NCI-H526 treated with DMSO at 0.1 percent for 48 hours (cell line): ENCODE measurements at regions not wholly inside any gene's neighbourhood (a gene's known extent, or its start where the extent isn't known, plus 50 kb on each side); places are given as distances from the start of the nearest gene placed in this dataset.

ENCODE experiments used
- DNase-seq: peaks from one replicate; lab custom pipeline; 2025; lab: John Stamatoyannopoulos, UW

DNA sequence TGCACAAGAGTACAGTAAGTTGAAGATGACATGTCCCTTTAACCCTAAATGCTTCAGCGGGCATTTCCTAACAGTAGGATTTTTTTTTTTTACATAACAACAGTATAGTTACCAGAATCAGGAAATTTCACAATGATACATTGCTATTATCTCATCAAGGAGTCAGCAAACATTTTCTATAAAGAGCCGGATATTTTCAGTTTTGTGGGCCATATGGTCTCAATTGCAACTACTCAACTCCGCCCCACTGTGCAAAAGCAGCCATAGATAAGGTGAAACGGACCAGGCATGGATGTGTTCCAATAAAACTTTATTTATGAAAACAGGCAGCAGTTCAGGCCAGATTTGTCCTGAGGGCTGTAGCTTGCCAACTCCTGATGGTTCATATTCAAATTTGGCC is 130.6 kb downstream of the SMAD6 start:
- no peak for DNase-seq

DNA sequence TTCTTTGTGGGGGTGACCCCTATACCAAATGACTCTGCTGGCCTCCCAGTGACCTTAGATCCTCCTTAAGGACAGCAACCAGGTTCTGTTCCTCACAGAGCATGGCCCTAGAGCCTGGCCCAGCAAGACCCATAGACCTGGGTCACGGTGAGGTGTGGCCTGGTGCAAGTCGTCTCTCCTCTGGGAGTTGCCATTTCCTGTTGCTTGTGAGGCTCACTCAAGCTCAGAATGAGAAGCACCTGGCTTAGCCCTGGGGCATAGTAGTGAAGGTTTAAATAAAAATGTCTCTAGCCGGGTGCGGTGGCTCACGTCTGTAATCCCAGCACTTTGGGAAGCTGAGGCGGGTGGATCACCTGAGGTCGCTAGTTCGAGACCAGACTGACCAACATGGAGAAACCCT is 131.3 kb downstream of the SMAD6 start:
- DNase-seq, result no peak

DNA sequence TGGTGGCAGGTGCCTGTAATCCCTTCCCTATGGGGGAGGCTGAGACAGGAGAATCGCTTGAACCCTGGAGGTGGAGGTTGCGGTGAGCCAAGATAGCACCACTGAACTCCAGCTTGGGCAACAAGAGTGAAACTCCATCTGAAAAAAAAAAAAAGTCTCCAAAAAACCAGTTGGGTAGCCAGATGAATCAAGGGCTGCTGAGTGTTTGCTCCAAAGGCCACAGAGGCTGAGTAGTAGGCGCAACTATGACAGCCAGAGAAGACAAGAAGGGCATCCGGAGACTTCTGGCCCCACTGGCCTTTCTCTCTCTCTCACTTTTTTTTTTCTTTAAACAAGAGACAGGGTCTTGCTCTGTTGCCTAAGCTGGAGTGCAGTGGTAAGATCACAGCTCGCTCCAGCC is 131.8 kb downstream of the SMAD6 start:
- no peak for DNase-seq

DNA sequence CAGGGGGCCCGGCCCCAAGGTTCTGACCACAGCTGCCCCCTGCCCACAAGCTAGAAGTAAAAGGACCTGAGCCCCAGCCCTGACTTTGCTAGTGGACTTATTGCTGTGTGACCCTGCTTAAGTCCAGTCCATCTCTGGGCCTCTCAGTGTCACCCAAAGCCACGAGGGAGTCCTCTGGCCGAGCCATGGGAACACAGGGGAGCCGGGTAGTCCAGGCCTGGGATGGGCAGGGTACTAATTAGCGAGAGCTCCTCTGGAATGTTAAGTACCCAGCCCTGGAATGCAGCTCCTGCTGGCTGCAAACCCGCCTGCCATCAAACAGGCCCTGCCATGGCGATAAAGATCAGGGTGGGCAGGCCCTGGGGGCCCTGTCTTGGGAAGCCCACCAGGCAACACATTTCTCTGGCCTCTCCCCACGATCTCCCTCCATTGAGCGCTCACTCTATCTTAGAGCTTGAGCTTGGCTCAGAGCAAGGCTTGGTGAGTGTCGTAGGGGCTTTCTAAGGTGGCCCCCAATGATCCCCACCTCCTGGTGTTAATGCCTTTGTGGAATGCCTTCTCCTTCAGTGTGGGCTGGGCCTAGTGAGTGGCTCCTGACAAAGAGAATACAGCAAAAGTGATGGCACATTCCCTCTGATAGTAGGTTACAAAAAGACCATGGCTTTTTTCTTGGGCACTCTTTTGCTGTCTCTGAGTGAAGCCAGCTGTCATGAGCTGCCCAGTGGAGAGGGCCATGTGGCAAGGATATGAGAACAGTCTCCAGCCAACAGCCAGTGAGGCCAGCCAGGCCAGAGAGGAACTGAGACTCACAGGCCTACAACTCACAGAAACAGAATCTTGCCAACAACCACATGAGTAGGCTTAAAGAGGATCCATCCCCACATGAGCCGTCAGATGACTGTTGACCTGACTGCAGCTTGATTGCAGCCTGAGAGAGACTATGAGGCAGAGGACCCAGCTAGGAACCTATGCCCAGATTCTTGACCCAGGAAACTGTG is 133.1 kb downstream of the SMAD6 start:
- no peak for DNase-seq

DNA sequence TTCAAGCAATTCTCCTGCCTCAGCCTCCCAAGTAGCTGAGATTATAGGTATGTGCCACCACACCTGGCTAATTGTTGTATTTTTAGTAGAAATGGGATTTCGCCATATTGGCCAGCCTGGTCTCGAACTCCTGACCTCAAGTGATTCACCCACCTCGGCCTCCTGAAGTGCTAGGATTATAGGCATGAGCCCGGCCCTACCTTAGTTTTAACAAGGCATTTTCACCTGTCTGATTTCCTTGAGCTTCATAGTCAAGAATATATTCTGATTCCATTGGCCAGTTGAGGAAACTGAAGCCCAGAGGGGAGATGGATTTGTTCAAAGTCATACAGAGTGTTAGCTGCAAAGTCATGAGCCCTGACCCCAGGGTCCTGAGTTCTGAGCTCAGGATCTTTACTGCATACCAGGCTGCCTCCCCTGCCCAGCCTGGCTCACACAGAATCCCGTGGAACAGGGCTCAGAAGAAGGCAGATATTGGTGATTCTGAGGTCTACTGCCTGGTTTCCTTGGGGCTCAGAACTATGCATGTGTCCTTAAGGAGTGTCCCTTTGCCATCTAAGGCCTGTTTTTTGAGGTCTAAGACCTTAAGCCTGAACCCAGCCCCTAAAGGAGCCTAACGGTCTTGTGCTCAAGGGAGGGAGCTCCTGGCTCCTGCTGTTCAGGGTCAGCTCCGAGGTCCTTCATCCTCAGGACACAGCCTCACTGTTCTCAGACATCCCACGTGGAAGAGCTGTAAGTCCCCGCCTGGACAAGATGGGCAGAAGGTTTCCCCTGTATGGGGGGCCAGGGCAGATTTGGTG is 134.4 kb downstream of the SMAD6 start:
- DNase-seq, result no peak

DNA sequence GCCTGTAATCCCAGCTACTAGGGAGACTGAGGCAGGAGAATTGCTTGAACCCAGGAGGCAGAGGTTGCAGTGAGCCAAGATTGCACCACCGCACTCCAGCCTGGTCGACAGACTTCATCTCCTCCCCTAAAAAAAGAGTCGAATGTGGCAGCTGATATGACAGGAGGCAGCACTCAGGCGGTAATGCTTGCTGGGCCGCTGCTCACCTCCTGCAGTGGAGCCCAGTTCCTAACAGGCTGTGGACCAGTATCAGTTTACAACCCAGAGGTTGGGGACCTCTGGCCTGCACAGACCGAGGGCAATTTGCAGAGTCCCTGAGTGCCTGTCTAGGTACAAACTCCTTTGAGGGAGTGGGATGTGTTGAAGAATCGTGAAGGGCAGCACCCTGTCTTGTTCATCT is 136.2 kb downstream of the SMAD6 start:
- no peak for DNase-seq

DNA sequence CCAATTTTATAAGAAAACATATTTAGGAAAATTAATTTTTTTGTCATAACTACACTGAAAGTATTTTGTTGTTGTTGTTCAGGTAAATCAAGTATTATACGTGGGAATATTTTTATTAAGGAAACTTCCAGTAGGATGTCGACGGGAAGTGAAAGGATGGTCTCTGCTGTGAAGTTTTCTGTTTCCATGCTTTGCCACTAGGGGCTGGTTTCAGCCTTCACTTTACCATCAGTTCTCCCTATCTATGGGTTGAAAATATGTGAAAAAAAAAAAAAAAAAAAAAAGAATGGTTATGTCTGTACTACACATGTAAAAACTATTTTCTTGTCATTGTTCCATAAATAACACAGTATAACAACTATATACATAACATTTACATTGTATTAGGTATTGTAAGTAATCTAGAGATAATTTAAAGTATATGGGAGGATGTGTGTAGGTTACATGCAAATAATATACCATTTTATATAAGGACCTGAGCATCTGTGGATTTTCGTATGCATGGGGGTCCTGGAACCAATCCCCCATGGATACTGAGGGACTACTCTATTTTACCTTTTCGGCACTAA is 136.7 kb downstream of the SMAD6 start:
- peak; percentile 20 for DNase-seq

DNA sequence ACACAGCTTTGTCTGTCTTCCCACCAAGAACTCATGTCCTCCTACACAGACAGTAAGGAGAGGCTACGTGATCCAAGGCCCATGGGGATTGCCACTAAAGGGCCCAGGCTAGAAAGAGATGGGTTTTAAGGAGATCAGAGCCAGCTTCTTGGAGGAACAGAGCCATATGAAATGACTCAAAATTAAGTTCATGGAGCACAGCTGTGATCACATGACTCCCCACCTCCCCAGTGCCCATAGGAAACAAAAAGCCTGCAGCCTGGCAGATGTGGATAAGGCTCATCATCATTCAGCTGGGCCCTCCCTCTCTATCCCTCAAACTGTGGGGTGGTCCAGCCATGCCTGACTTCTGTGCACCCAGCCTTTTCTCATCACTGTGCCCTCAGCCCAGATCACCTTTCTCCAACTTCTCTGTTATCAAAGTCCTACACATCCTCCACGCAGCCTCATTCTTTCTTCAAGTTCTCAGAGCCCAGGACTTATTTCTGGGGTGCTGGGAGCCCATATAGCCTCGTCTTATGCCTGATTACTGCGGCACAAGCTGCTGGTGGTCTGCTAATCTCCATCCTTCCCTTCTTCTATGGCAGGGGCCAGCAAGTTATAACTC is 137.6 kb downstream of the SMAD6 start:
- DNase-seq, result no peak

DNA sequence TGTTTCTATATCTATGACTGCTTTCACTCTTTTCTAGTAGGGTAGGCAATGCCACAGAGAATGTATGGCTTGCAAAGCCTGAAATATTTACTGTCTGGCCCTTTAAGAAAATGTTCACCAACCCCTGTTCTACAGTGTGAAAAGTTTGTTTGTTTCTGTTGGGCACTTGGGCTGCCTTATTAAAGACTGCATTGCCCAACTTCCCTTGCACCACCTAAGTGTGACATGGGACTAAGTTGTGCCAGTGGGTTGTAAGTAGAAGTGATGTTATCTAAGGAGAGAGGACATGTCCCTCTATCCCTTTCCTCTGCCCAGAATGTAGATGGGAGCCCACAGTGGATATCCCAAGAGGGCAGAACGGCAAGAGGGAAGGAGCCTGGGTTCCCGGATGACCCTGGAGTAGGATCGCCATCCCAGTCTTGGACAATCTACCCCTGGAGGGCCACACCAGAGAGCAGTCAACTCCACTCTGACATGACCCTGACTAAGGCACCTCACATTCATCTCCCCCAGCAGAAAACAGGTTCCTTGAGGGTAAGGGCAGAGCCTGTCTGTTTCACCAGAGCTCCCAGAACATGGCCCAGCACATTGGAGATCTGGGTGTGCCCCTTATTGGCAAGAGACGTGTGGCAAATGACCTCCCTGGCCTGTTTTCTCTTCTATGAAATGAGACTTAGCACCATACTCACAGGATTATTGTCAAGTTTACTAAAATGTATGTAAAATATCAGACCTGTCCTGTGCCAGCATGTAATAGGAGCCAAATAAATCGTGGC is 138.8 kb downstream of the SMAD6 start:
- DNase-seq, result no peak

DNA sequence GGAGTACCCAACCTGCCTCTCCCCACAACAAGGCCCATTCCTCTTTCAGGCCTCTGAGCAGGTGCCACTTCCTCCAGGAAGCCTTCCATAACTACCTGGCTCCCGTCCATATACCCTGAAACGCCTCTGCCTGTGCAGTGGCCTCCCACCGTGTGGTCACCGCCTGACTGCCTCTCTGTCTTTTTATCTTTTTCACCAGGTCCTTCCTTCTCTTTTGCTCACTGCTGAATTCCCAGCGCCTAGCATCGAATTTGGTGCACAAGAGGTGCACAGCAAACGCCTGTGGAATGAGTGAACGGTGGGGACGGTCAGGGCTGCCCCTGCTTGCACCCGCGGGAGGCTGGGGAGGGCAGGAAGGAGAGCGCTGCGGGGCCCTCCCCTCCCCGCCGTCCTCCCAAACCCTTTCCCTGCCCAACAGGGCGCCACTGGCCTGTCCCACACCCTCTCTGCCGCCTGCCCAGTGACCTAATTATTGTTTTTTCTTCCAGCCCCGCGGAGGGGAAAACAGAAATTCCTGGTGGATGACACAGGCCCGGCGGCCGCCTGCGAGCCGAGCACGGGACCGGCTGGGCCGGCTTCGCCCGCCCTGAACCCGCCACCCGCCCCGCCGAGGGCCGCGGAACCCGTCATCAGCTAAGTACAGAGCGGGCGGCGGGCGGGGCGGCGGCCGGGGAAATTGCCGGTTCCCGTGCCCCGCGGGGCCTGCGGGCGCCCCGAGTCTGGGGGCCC is 140.1 kb downstream of the SMAD6 start:
- DNase-seq, result no peak

DNA sequence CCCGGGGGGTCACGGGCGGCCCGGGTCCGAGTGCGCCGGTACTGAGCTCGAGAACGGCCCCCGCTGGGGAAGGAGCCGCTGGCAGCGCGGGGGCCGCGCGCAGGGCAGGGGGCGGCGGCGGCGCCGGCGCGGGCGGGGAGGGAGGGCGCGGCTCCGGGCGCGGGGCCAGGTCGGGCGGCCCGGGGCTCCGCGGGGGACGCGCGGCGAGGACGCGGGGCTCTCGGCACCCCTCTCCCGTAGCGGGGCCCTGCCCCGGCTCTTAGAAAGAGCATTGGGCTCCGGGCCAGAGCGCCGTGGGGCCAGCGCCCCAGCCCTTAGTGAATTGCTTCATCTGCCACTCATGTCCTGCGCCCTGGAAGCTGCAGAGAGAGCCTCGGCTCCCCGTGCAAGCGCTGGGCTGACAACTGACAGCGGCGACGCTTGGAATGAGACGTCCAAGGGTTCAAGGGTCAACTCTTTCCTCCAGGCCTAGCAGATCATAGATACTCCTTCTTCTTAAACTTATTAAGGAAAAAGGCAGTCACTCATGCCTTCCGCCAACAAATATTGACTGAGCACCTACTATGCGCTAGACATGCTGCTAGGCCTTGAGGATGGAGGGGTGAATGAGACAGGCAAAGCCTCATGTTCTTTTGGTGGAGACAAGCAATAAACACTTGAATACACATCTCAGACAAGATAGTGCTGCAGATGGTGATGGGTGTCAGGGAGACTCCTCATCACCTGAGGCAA is 140.8 kb downstream of the SMAD6 start:
- no peak for DNase-seq

DNA sequence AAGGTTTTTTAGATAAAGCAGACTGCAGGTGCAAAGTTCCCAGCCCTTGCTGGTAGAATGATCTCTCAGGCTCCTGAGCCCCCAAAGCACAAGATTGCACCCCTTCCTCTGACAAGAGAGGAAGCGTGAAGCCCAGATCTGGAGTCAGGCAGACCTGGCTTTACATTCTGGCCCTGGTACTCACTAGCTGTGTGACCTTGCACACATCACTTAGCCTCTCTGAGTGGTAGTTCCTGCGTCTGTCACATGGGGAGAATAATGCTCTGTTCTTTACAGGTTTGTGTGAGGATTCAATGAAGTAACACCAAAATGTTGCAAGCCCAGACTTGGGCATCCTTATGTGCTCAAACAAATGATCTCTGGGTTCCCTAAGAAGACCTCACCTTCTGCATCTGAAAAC is 141.5 kb downstream of the SMAD6 start:
- DNase-seq, result no peak

DNA sequence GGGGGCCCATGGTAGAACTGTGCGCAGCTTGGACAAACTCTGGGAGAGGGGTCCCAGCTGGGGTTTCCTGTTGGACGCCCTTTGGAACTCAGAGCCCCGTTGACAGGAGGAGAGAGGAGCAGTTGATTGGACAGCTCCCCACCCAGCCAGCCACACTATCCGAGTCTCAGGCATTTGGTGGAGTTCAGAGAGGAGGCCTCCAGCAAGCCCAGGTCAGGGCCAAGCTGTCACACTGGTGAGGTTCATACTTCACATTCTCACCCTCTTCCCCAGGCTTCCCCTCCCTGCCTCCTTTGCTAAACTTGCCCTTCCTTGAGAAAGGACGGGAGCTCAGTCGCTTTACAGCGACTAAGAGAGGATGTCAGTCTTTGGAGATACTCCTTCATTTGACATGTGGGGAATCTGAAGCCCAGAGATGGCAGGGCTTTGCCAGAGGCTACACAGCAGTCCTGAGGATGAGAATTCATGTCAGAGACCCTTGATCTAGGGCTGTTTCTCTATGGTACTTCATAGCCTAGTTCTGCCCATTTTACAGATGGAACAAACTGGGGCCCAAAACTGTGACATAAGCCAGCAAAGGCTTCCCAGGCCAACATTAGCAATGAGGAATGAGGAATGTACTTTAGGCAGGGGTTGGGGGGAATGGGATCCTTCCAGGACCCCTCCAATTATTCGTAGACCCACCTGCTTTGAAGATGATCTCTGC is 142.2 kb downstream of the SMAD6 start:
- DNase-seq, result no peak

DNA sequence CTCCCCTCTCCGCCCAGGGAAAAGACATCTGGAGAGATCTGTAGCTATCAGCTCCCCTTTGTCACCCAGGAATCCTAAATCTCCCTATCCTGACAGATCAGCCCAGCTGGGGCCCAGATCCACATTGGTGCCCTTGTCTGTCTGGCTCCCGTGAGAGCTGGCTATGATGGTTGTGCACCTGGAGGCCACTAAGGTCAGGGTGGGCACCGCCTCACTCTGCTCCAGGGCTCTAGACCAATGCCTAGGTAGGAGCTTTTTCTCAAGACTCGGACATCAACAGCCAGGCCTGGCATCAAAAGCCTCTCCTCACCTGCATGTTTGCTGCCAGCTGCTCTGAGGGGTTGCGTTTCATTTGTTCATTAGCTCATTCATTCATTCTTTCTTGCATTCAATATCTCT is 142.7 kb downstream of the SMAD6 start:
- no peak for DNase-seq

DNA sequence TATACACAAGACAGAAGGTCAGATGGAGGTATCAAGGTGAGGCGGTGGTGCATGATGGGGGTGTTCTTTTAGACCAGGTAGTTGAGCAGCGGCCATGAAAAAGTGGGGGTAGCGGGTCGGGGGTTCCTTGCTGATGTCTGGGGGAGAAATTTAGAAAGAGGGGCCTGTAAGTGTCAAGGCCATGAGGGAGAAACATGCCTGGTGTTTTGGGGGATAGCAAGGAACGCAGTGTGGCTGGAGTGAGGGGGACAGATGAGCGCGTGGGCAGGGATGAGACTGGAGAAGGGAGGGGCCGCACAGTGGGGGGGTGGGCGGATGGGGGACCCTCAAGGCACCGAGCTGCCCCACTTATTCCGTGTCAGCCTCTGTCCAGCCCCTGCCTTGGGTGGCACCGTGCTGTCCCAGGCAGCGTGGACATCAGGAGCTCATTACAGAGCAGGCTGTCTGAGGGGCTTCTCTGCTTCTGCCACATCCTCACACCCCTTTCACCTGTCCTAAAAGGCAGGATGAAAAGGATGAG is 143.3 kb downstream of the SMAD6 start:
- no peak for DNase-seq

DNA sequence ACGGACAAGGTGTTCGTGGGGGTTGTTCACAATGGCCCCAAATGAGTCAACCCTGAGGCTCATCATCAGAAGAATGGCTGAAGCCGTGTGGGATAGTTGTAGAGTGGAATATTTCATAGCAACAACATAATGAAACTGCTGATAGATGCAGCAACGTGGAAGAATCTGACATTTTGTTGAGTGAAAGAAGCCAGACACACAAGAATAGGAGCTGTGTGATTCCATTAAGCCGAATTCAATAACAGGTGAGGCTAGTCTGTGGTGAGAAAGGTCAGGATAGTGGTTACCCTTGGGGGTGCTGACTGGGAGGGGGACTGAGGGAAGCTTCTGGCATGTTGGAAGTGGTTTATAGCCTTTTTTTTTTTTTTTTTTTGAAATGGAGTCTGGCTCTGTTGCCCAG is 144.0 kb downstream of the SMAD6 start:
- no peak for DNase-seq

DNA sequence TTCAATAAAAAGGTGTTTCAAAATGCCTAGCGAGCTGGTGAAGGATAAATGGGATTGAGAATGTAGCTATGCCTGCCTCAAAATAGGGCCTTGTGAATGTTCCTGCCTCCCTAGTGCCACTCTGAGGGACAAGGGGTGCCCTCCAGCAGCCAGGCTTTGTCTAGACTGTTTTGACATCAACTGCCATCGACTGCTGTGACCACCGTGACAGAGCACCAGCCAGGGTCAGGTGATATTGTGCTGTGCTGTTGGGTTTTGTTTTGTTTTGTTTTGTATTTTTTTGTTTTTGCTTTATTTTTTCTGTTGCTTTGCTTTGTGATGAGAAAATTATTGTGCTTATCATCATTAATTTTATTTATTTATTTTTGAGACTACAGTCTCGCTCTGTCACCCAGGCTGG is 144.8 kb downstream of the SMAD6 start:
- no peak for DNase-seq

DNA sequence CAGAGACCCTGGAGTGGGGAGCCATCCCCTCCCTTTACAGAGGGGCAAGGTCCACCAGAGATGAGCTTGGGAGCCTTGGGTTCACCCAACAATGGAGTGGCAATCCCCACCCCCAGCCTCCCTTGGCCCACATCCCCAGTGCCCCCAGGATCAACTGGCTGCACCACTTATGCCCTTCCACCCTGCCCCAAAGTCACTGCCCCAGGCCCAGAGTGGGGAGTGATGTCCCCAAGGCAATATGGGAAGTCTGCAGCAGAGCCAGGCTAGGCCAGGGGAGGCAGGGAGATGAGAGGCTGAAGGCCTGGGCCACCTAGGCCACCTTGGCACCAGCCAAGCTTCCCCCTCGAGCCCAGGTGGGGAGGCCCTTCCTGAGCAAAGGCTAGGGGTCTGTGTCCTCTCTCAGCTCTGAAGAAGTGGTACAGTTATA is 145.5 kb downstream of the SMAD6 start:
- no peak for DNase-seq

DNA sequence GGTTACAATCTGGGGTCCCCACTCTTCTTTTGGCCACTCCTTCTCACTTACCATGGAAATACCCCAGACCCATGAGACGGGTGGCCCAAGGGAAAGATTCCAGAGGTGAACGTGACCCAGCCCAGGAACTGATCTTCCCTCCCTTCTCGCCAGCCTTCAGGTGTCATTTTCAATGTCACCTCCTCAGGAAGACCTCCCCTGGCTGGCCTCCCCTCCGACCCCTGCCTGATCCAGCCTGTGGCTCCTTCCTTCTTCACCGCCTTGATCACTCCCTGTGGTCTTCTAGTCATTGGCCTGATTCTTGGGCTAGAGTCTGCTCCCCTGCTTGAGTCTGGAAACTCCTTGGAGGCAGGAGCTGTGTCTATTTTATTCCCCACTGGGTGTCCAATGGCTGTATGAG is 146.1 kb downstream of the SMAD6 start:
- no peak for DNase-seq
